Posterior cingulate gyrus (tissue), 11 donors: ENCODE measurements at regions not wholly inside any gene's neighbourhood (a gene's known extent, or its start where the extent isn't known, plus 50 kb on each side); places are given as distances from the start of the nearest gene placed in this dataset.

Source experiments
- DNase-seq, 10 donors: peaks; one replicate each; pipeline versions ENCODE4 v3.0.0 to v3.0.0-alpha.2; 2020 to 2021; ENCODE audit warnings: mixed read lengths in 3 of 10
- intact Hi-C: fragments of 100-400 bp; cut with DNase I; formaldehyde crosslinking; loops from one replicate; pipeline ENCODE4 v1.15.1; 2023

GRCh38 chr13:31955101-31955500 lies 76.5 kb upstream of the FRY start:
- no peak for DNase-seq
- intact Hi-C loops = no loop called here

- intact Hi-C loops = no loop called here
Observed at GRCh38 chr13:31955741-31956140, 75.8 kb upstream of the FRY start.

DNA sequence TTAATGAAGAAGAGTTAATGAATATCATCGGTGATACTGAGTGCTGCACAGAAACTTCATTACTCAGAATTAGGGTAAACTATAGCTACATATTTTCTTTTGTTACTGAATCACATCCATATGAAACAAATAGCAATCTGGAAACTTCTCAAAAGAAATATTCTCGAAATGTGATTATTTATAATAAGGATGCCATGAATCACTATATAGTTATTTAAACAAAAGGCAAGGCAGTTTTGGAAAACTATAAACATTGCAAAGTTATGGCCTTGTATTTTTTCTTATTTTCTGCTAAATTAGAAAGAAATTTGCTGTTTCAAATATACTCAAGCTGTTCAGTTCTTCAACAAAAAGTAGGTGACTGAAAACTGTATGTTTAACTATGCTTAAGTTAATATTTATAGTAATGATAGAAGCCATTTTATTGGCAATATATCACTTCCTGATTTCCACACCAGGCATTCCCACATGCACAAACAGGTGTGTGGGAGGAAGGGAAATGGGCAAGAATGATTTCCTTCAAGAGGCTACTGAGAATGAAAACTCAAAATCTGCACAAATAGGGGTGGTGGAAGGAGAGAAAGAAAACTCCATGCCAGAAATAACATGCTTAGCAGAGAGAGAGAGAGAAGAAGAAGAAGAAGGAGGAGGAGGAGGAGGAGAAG lies 74.5 kb upstream of the FRY start:
- no peak for DNase-seq
- intact Hi-C loops = no loop called here

More at GRCh38 chr13:31955741-31956140, 75.8 kb upstream of the FRY start:
- DNase-seq = no peak

DNA sequence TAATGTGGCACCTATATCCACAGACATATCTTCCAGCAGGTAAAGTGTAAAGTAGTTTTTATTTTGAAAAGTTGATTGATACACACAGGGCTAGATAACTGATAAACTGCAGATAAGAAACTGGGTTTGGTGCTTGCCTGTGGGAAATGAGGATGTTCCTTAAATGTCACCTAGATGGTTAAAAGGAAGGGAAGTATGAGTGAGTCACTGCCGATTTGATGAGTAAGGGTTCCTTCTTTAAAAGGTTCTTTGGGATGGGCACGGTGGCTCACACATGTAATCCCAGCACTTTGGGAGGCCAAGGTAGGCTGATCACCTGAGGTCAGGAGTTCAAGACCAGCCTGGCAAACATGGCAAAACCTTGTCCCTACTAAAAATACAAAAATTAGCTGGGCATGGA lies 73.8 kb upstream of the FRY start:
- DNase-seq = no peak
- intact Hi-C loops = no loop called here

- intact Hi-C loops = no loop called here
- no peak for DNase-seq
Observed at GRCh38 chr13:31962731-31963370, 68.7 kb upstream of the FRY start.

DNA sequence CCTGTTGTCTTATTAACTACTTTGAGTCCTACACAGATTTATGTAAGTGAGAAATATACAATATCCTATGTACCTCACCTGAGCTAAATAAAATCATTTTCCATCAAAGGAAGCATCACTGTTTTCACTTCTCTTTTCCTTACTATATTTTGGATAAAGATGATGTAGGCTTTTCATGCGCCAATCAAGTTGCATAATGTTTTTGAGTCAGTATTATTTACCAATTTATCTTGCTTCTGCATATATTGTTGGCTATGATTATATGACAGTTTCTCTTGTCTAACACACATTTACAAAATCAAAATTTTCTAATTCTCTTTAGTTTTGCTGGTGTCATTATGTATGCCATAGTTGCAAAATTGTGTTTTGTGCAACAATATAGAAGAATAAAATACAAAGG lies 67.9 kb upstream of the FRY start:
- intact Hi-C loops = no loop called here
- DNase-seq = no peak

GRCh38 chr13:31964168-31964567 lies 67.4 kb upstream of the FRY start:
- intact Hi-C loops = no loop called here
- DNase-seq = no peak

- intact Hi-C loops = no loop called here
- DNase-seq = no peak
Observed at GRCh38 chr13:31965361-31966066, 66.1 kb upstream of the FRY start.

- intact Hi-C loops = no loop called here
- no peak for DNase-seq
Observed at GRCh38 chr13:31967155-31967554, 64.4 kb upstream of the FRY start.

DNA sequence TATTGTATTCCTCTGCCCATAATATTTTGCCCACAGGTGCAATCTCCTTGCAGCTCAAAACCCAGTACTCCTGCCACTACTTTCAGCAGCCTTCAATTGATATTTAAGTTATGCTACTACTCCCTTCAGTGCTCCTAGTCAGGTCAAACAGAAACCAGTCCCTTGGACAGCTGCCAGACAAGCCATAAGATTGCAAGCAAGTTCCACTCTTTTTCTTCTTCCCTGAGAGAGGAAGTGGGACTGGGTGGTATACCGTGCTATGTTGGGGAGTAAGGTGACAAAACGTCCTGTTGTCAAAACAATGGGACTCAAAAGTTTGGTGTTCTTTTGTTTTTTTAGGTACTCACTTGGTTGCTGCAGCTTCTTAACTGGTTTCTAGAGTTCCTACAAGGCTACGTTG lies 63.1 kb upstream of the FRY start:
- no peak for DNase-seq

DNA sequence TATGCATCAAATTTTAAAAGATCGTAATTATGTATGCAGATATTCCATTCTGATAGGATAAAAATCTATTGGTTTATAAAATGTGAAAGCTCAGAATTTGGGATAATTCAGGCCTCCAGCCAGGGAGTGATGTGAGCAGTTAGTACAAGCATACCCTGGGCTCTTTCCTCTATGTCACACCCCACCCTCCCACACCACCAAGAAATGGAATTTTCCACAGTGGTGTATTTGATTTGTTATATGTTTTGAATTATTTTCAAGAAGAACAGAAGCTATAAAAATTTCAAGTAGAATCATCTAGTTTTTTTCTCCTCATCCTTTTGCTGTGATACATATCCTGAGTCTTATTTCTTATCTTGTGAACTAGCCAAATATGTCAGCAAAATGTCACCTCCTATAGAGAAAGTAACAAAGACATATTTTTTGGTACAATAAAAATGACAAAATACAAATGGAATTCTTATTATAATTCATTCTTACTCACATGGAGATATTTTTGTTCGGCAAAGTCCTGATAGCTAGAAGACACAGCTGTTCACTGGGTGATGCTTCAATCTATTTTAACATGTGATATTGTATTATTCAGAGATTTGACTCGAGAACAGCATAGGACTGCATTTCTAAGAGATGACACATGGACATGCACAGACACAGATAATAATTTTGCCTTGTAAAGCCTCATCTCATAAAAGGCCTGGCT lies 61.2 kb upstream of the FRY start:
- no peak for DNase-seq
- intact Hi-C loops = no loop called here

More for the DNA sequence above, 63.1 kb upstream of the FRY start:
- intact Hi-C loops = no loop called here

DNA sequence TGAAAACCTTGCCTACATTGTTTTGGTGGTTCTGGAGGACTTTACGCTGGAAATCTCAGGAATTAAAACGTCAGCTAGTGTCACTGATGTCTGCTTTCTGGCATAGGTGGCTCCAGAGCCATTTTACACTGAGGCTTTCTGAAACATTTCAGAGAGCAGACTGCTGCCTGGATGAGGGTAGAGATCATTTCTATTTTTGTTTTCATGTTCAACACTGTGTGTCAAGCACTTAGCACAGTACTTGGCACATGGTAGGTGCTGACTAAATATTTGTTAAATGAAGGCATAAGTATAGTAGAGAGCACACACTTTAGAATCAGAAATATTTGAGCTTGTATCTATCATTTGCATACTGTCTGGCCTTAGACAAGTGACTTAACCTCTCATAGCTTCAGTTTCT lies 59.1 kb upstream of the FRY start:
- no peak for DNase-seq
- intact Hi-C loops = no loop called here

- intact Hi-C loops = no loop called here
- DNase-seq = no peak
Observed at GRCh38 chr13:31978021-31978420, 53.6 kb upstream of the FRY start.

GRCh38 chr13:31980830-31981229 lies 50.7 kb upstream of the FRY start:
- DNase-seq = no peak
- intact Hi-C loops = no loop called here
